ENCODE measurements at regions not wholly inside any gene's neighbourhood (a gene's known extent, or its start where the extent isn't known, plus 50 kb on each side); places are given as distances from the start of the nearest gene placed in this dataset.

DNA sequence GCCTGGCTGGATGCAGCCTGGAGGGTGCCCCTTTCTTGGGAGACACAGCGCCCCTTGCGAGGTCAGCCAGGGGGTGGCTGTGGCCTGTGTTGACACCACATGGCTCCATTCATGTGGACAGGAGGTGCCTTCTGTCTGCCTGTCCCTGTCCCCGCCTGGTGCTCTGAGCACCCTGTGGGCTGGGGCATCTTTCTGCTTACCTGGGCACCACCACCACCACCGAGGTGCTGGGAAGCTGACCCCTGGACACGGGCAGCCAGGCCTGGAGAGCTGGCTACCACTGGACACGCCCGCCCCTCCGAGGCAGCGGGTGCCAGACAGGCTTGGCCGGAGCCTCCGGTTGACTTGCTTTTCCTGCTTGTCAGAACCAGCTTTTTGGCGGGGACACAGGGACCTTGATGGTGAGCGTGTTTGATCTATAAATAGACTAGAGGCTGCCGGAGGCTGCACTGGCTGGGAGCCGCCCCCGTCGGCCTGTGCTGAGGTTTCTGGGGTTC, 121.3 kb upstream of the GSE1 start:
- TF ChIP-seq, protein P1, sequence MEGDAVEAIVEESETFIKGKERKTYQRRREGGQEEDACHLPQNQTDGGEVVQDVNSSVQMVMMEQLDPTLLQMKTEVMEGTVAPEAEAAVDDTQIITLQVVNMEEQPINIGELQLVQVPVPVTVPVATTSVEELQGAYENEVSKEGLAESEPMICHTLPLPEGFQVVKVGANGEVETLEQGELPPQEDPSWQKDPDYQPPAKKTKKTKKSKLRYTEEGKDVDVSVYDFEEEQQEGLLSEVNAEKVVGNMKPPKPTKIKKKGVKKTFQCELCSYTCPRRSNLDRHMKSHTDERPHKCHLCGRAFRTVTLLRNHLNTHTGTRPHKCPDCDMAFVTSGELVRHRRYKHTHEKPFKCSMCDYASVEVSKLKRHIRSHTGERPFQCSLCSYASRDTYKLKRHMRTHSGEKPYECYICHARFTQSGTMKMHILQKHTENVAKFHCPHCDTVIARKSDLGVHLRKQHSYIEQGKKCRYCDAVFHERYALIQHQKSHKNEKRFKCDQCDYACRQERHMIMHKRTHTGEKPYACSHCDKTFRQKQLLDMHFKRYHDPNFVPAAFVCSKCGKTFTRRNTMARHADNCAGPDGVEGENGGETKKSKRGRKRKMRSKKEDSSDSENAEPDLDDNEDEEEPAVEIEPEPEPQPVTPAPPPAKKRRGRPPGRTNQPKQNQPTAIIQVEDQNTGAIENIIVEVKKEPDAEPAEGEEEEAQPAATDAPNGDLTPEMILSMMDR (IDR thresholded peaks at IDR 0.05; ENCODE audit: poor library complexity): no peak
- TF ChIP-seq EZH2 (IDR thresholded peaks at IDR 0.05; ENCODE audit: borderline replicate concordance): no peak

All from hepatocyte (in vitro differentiated cells).